H9 (cell line): ENCODE measurements at regions not wholly inside any gene's neighbourhood (a gene's known extent, or its start where the extent isn't known, plus 50 kb on each side); places are given as distances from the start of the nearest gene placed in this dataset.

Experiments
- DNase-seq: peaks from one replicate; pipeline ENCODE4 v3.0.0-alpha.2; 2017
- H2AFZ ChIP-seq: one replicate; pipeline ENCODE4 v1.6.1; 2013; ENCODE audit warnings: mild to moderate bottlenecking, low read length, control low read depth, moderate library complexity
- H2AK5ac ChIP-seq: 2 replicates; pipeline ENCODE4 v1.6.1; 2013; ENCODE audit warnings: low read length, control low read depth, mixed read lengths; ENCODE audit not compliant: insufficient read length
- H2BK120ac ChIP-seq: one replicate; pipeline ENCODE4 v1.6.1; 2013; ENCODE audit warnings: low read depth, mild to moderate bottlenecking, low read length, control low read depth, inconsistent platforms; ENCODE audit not compliant: poor library complexity, severe bottlenecking
- H2BK12ac ChIP-seq: 2 replicates; pipeline ENCODE4 v1.6.1; 2013; ENCODE audit warnings: low read length, control low read depth, mixed read lengths, low read depth; ENCODE audit not compliant: insufficient read length
- H2BK15ac ChIP-seq: 2 replicates; pipeline ENCODE4 v1.6.1; 2013; ENCODE audit warnings: low read depth, low read length, control low read depth
- H2BK20ac ChIP-seq: one replicate; pipeline ENCODE4 v1.6.1; 2013; ENCODE audit warnings: low read depth, mild to moderate bottlenecking, low read length, control low read depth, inconsistent platforms; ENCODE audit not compliant: poor library complexity, severe bottlenecking
- H2BK5ac ChIP-seq: 2 replicates; pipeline ENCODE4 v1.6.1; 2013; ENCODE audit warnings: low read length, control low read depth, mixed read lengths; ENCODE audit not compliant: insufficient read length
- H3K14ac ChIP-seq: 2 replicates; pipeline ENCODE4 v1.6.1; 2013; ENCODE audit warnings: low read length, control low read depth; ENCODE audit not compliant: insufficient read depth
- H3K18ac ChIP-seq: 2 replicates; pipeline ENCODE4 v1.6.1; 2013; ENCODE audit warnings: low read depth, mild to moderate bottlenecking, mixed read lengths, low read length, control low read depth; ENCODE audit not compliant: insufficient read length
- H3K23ac ChIP-seq: 2 replicates; pipeline ENCODE4 v1.6.1; 2013; ENCODE audit warnings: low read length, control low read depth, mixed read lengths, low read depth; ENCODE audit not compliant: insufficient read length
- H3K23me2 ChIP-seq: 2 replicates; pipeline ENCODE4 v1.6.1; 2013; ENCODE audit warnings: low read depth, mild to moderate bottlenecking, mixed read lengths, low read length, control low read depth; ENCODE audit not compliant: insufficient read length, poor library complexity, severe bottlenecking
- H3K27ac ChIP-seq: 2 replicates; pipeline ENCODE4 v1.5.1; 2013; ENCODE audit warnings: low read length, control low read depth, mixed read lengths, low read depth; ENCODE audit not compliant: insufficient read length
- H3K27me3 ChIP-seq: 2 replicates; pipeline ENCODE4 v1.6.1; 2013; ENCODE audit warnings: low read length, control low read depth, inconsistent platforms; ENCODE audit not compliant: insufficient read depth
- H3K4ac ChIP-seq: 2 replicates; pipeline ENCODE4 v1.6.1; 2013; ENCODE audit warnings: low read depth, mild to moderate bottlenecking, control low read depth, inconsistent platforms, low read length, moderate library complexity
- H3K4me1 ChIP-seq: 2 replicates; pipeline ENCODE4 v1.6.1; 2013; ENCODE audit warnings: low read length, control low read depth, inconsistent platforms; ENCODE audit not compliant: insufficient read depth
- H3K4me2 ChIP-seq: 2 replicates; pipeline ENCODE4 v1.6.1; 2013; ENCODE audit warnings: low read length, control low read depth, mixed read lengths; ENCODE audit not compliant: insufficient read length, insufficient read depth
- H3K56ac ChIP-seq: 2 replicates; pipeline ENCODE4 v1.6.1; 2013; ENCODE audit warnings: low read depth, mild to moderate bottlenecking, mixed read lengths, low read length, control low read depth; ENCODE audit not compliant: insufficient read length
- H3K79me1 ChIP-seq: 2 replicates; pipeline ENCODE4 v1.6.1; 2013; ENCODE audit warnings: low read depth, mild to moderate bottlenecking, moderate library complexity, low read length, control low read depth, inconsistent platforms; ENCODE audit not compliant: insufficient read depth, poor library complexity, severe bottlenecking
- H3K79me2 ChIP-seq: 2 replicates; pipeline ENCODE4 v1.6.1; 2013; ENCODE audit warnings: low read length, control low read depth, inconsistent platforms; ENCODE audit not compliant: insufficient read depth
- H3K9ac ChIP-seq: 2 replicates; pipeline ENCODE4 v1.6.1; 2013; ENCODE audit warnings: low read length, control low read depth, mixed read lengths; ENCODE audit not compliant: insufficient read length; ENCODE audit errors: extremely low read depth
- H3K9me3 ChIP-seq: one replicate; pipeline ENCODE4 v1.6.1; 2013; ENCODE audit warnings: low read depth, low read length, inconsistent platforms; ENCODE audit not compliant: control insufficient read depth
- H3T11ph ChIP-seq: one replicate; pipeline ENCODE4 v1.6.1; 2013; ENCODE audit warnings: mild to moderate bottlenecking, low read length, control low read depth, inconsistent platforms
- H4K20me1 ChIP-seq: one replicate; pipeline ENCODE4 v1.6.1; 2013; ENCODE audit not compliant: control insufficient read depth, insufficient read length, insufficient read depth
- H4K5ac ChIP-seq: 2 replicates; pipeline ENCODE4 v1.6.1; 2013; ENCODE audit warnings: low read depth, mild to moderate bottlenecking, mixed read lengths, low read length, control low read depth; ENCODE audit not compliant: insufficient read length
- H4K8ac ChIP-seq: replicated peaks from 2 replicates; pipeline ENCODE4 v1.6.1; 2013; ENCODE audit warnings: low read length, control low read depth, mixed read lengths, low read depth; ENCODE audit not compliant: insufficient read length
- H4K91ac ChIP-seq: 2 replicates; pipeline ENCODE4 v1.6.1; 2013; ENCODE audit warnings: low read depth, mild to moderate bottlenecking, moderate library complexity, mixed read lengths, low read length, control low read depth; ENCODE audit not compliant: insufficient read length
- H3K27ac Mint-ChIP-seq, 3 experiments: 2 replicates in 2 of 3; 3 replicates in 1 of 3; pipeline ENCODE4 v1.8.0; 2020 to 2021; ENCODE audit warnings: mixed read lengths in 3 of 3, mild to moderate bottlenecking in 1 of 3, moderate library complexity in 1 of 3
- H3K27me3 Mint-ChIP-seq: 2 replicates; pipeline ENCODE4 v1.8.0; 2021; ENCODE audit warnings: low read depth, mild to moderate bottlenecking, moderate library complexity, mixed read lengths
- H3K36me3 Mint-ChIP-seq, 3 experiments: 2 replicates in 2 of 3; 3 replicates in 1 of 3; pipeline ENCODE4 v1.8.0; 2020 to 2021; ENCODE audit warnings: low read depth in 3 of 3, mixed read lengths in 3 of 3; ENCODE audit not compliant: insufficient read depth in 1 of 3
- H3K4me1 Mint-ChIP-seq, 2 experiments: 2 replicates each; pipeline ENCODE4 v1.8.0; 2020; ENCODE audit warnings: mixed read lengths in 2 of 2
- H3K4me3 Mint-ChIP-seq, 2 experiments: 2 replicates in 1 of 2; 3 replicates in 1 of 2; pipeline ENCODE4 v1.8.0; 2020 to 2021; ENCODE audit warnings: mild to moderate bottlenecking in 2 of 2, mixed read lengths in 2 of 2, moderate library complexity in 1 of 2
- H3K9me3 Mint-ChIP-seq, 2 experiments: 2 replicates in 1 of 2; 3 replicates in 1 of 2; pipeline ENCODE4 v1.8.0; 2020; ENCODE audit warnings: mild to moderate bottlenecking in 2 of 2, mixed read lengths in 2 of 2, moderate library complexity in 1 of 2
- WGBS: extraction: QIAGEN DNeasy Blood & Tissue Kit; methylation state at CpG from one replicate; pipeline ENCODE4 v1.1.7; 2013; ENCODE audit warnings: missing lambda C conversion rate, low lambda C conversion rate, mixed read lengths; ENCODE audit not compliant: insufficient read length; ENCODE audit errors: extremely low coverage; 5-methylcytosine and 5-hydroxymethylcytosine counted together
- TF ChIP-seq, protein P1 (sequence below): fragments of 200-600 bp; sonication (generic); conservative IDR thresholded peaks from 3 replicates; pipeline ENCODE4 v1.8.0; 2021; ENCODE audit warnings: antibody characterized with exemption, mild to moderate bottlenecking

DNA sequence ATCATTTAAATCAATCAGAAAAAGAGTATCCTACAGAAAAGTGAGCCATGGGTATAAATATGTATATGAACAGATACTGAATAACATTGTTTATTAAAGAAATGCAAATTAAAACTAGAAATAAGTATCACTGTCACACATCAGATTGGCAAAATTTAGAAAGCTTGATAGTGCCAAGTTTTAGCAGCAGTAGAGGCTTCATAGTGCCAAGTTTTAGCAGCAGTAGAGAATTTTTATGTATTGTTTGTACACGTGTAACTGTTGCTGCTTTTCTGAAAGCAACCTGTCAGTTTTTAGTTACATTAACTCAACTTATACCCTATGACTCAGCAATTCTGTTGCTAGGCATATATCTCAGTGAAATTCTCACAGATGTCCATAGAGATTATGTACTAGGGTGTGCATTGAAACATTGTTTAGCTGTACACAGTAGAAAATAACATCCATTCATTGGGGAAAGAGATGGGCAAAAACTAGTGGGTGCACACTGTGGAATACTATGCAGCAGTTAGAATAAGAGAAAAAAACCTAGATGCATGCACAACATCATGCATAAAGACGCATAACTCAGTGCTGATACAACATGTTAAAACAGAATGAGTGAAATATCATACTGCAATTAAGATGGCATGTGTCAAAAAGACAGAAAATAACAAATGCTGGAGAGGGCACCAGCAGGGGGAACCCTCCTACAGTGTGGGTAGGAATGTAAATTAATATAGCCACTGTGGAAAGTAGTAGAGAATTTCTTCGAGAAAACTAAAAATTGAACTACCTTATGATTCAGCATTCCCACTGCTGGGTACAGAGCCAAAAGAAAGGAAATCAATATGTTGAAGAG lies 294.5 kb upstream of the NT5C1B start:
- H3K56ac ChIP-seq: no peak overlapping the region
- WGBS: no CpG with 5 or more reads among the region's 3 CpGs
- no peaks in the 10 kb centered on the region for H3K27me3 ChIP-seq
- TF ChIP-seq, protein P1, sequence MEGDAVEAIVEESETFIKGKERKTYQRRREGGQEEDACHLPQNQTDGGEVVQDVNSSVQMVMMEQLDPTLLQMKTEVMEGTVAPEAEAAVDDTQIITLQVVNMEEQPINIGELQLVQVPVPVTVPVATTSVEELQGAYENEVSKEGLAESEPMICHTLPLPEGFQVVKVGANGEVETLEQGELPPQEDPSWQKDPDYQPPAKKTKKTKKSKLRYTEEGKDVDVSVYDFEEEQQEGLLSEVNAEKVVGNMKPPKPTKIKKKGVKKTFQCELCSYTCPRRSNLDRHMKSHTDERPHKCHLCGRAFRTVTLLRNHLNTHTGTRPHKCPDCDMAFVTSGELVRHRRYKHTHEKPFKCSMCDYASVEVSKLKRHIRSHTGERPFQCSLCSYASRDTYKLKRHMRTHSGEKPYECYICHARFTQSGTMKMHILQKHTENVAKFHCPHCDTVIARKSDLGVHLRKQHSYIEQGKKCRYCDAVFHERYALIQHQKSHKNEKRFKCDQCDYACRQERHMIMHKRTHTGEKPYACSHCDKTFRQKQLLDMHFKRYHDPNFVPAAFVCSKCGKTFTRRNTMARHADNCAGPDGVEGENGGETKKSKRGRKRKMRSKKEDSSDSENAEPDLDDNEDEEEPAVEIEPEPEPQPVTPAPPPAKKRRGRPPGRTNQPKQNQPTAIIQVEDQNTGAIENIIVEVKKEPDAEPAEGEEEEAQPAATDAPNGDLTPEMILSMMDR: peak; percentile 64
- no peak overlapping the region for H4K91ac ChIP-seq
- Mint-ChIP-seq H3K4me1 (no peaks in the 10 kb centered on the region), H3K4me3 (no peak overlapping the region), H3K9me3 (no peaks in the 10 kb centered on the region; a peak in 1 of 5 replicates), H3K27ac (no peak overlapping the region), H3K36me3 (no peaks in the 10 kb centered on the region), H3K27me3 (no peaks in the 10 kb centered on the region; the same call in 1 of the 2 replicates)
- H2AK5ac ChIP-seq: no peak overlapping the region
- H3K18ac ChIP-seq: no peak overlapping the region
- H2BK120ac ChIP-seq: no peak overlapping the region
- H3K9me3 ChIP-seq: no peaks in the 10 kb centered on the region
- H2BK12ac ChIP-seq: no peak overlapping the region
- H3K23ac ChIP-seq: no peak overlapping the region
- no peaks in the 10 kb centered on the region for H3K79me1 ChIP-seq
- no peak overlapping the region for H4K5ac ChIP-seq
- no peak overlapping the region for H4K8ac ChIP-seq
- H2AFZ ChIP-seq: no peak overlapping the region
- no peaks in the 10 kb centered on the region for H4K20me1 ChIP-seq
- H3K27ac ChIP-seq: no peak overlapping the region
- no peaks in the 10 kb centered on the region for H3K79me2 ChIP-seq
- no peaks in the 10 kb centered on the region for H3K23me2 ChIP-seq
- H2BK20ac ChIP-seq: no peak overlapping the region
- H3K4ac ChIP-seq: no peak overlapping the region
- no peak overlapping the region for H2BK5ac ChIP-seq
- no peaks in the 10 kb centered on the region for H3K4me1 ChIP-seq
- H3K9ac ChIP-seq: no peak overlapping the region
- no peak for DNase-seq
- H3K4me2 ChIP-seq: no peak overlapping the region
- H3K14ac ChIP-seq: no peak overlapping the region
- no peak overlapping the region for H2BK15ac ChIP-seq
- H3T11ph ChIP-seq: no peak overlapping the region
